GM18505 (cell line): ENCODE measurements at regions not wholly inside any gene's neighbourhood (a gene's known extent, or its start where the extent isn't known, plus 50 kb on each side); places are given as distances from the start of the nearest gene placed in this dataset.

Experiments used
- ATAC-seq: cut with Tn5 transposase; IDR thresholded peaks from one replicate; pipeline ENCODE4 v1.9.1; 2021; ENCODE audit not compliant: unreplicated experiment
- POLR2A ChIP-seq: IDR thresholded peaks from 4 replicates; pipeline ENCODE4 v1.6.1; 2011; ENCODE audit warnings: borderline replicate concordance; ENCODE audit not compliant: insufficient read depth, insufficient read length; ENCODE audit errors: extremely low read depth

DNA sequence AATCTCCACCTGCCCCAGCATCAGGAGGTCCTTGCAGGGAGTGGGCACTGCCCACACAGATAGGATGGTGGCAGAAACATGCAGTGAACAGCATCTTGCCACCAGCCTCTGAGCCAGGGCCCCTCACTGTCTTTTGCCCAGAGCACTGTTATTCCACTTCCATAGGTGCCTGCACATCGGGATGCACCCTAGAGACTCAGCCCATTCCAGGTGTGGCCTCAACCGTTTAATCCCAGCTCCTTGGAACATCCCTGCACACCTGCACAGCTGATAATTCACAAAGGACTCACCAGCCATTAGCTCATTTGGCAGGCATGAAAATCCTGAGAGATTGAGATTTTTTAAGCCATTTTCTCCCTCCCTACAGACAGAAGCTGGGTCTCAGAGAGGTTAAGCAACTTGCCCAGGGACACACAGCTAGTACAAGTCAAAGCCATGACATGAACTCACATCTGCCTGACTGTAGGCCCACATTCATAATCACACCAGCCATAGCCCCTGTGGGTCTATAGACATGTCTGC lies 116.3 kb downstream of the EFNB1 start:
- no peak for ATAC-seq
- no peak for TF ChIP-seq POLR2A

DNA sequence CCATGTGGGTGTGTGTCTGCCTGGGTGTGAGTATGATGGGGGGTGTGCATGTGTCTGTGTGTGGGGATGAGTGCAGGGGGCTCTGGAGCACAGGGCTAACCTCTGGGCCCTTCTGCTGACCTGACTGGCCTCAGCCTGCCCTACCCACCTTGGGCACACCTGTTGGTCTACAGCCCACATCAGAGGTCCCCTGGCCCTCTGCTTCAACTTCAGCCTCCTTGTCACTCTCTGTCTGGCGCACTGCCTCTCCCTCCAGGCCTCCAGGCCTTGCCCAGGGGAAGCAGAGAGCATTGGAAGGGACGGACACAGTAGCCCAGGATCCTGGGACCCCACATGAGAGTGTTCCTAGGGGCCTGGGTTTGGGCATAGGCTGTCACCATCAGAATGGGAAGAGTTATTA lies 115.4 kb downstream of the EFNB1 start:
- ATAC-seq: no peak
- no peak for TF ChIP-seq POLR2A

DNA sequence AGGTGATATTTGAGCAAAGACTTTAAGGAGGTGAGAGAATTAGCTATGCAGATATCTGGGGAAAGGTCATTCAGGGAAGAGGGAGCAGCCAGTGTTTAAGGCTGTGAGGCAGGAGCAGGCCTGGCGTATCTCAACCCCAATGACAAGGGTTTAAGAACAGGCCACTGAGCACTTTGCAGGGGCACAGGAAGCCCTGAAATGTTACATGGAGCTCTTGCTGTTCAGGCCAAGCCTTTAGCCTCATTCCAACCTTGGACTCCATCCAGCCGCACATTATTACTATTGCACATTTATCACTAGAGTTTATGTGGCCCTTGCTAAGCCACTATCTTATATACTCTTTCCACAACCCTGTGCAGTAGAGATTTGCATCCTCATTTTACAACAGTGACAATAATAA lies 114.0 kb downstream of the EFNB1 start:
- TF ChIP-seq POLR2A: no peak
- ATAC-seq: no peak

DNA sequence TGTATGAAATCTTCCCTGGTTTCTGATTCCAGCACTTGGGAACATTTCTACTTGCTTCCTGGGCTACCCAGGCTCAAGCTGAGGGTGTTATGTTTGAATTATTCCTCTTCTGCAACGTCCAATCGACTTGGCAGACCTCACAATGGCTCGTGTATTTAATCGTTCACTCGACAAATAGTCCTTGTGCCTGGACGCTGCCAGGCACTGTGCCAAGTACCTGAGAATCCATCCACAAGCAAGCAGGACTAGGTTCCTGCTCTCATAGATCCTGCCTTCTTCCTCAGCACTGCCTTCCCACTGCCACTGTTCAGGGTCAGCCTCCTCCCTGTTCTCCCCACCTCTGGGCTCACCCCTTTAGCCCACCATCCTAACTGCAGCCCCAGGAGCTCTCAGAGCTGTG lies 113.3 kb downstream of the EFNB1 start:
- ATAC-seq: no peak
- no peak for TF ChIP-seq POLR2A

DNA sequence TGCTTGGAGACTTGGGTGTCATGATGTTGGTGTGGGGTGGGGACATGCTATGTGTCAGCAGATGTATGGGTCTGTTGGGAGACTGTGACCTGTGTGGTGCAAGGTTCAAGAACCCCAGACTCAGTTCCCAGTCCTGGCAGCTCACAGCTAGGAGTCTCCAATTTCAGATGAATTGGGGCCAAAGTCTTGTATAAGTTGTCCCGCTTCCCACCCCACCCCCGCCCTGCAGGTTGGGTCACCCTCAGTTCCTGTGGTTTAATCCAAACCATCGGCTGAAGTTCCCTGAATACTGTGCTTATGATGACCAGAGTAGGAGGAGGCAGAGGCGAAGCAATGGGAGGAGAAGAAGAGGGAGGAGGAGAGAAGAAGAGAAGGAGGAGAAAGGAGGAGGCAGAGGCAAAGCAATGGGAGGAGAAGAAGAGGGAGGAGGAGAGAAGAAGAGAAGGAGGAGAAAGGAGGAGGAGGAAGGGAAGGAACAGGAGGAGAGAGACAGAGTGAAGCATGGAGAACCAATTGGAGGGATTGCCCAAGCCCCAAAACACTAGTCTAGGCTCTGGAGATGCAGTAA lies 112.6 kb downstream of the EFNB1 start:
- no peak for TF ChIP-seq POLR2A
- no peak for ATAC-seq

DNA sequence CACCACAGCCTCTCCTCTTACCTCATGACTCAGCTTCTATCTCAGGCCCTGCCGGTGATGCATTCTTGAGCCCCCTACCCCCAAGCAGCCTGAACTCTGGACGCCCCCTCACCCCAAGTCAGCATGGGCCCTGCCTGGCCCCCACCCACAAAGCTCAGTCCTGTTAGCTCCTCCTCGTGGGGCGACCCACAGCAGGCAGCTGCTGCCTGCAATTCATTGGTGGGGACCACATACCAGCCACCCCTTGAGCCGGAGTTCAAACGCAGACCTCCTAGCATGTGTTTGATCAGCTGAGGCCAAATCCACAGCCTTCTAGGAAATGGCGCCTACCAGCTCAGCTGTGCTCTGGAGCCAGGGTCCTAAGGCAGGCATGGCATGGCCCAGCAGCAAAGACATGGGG lies 111.8 kb downstream of the EFNB1 start:
- TF ChIP-seq POLR2A: no peak
- ATAC-seq: no peak

DNA sequence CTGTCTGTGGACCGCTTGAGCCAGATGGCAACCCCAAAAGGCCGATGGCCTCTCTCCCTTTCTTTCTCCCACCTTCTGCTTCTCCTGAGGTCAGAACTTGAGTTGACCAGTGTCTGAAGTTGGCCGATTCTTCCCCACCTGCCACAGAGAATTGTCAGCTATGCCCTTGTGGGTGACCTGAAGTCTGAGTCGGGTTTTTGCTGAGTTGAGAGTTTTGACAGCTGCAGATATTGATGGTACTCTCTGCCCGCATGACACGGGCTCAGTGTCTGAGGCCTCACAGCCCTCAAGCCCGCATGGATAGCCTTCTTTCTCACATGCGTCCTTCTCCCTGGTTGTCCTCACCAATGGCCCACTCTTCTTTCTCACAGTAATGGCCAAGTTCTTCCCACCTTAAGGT lies 111.0 kb downstream of the EFNB1 start:
- TF ChIP-seq POLR2A: no peak
- ATAC-seq: no peak

DNA sequence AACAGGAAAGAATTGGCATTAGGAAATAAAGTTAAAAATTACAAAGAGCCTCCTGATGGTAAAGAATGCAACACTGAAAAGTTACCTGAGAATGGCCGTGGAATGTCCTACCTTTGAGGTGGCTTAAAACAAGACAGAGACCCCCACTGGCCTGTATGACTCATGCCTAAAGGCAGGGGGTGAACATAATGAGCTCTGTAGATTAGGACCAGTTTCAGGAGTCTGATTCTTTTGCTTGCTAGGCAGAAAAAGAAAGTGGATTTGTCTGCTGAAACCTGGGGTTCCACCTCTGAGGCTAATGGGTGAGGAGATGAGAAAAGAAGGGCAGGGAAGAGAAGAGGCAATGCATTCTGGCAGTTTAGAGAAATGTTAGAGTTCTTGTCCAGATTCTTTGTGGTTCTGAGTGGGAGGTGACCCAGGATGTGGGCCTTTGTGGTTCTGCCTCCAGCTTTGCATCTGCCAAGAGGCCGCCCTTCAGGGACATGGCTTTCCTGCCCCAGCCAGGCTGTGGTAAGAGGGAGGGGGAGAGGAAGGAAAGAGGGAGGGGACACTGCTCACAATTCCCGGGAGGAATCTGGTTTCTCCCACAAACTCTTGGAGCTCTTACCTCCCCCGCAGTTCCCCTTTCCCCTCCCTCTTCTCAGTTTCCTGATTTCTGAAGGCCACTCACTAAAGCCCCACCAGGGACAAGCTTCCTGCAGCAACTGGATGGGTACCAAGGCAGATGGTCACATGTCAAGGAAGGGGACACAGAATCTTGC lies 109.6 kb downstream of the EFNB1 start:
- ATAC-seq: no peak
- TF ChIP-seq POLR2A: no peak

DNA sequence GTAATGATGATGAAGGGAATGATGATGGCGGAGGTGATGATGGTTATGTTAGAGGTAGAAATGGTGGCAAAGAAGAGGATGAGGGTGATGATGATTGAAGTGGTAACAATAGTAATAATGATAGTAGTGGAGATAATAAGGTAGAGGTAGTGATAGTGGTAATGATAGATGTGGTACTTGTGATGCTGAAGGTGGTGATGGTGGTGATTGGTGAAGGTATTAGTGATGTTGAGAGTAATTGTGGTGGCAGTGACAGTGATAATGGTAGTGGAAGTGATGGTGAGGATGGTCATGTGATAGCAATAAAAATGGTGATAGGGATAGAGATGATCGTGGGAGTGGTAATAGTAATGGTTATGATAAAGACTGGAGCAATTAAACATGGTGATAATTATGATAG lies 108.8 kb downstream of the EFNB1 start:
- no peak for TF ChIP-seq POLR2A
- ATAC-seq: no peak

DNA sequence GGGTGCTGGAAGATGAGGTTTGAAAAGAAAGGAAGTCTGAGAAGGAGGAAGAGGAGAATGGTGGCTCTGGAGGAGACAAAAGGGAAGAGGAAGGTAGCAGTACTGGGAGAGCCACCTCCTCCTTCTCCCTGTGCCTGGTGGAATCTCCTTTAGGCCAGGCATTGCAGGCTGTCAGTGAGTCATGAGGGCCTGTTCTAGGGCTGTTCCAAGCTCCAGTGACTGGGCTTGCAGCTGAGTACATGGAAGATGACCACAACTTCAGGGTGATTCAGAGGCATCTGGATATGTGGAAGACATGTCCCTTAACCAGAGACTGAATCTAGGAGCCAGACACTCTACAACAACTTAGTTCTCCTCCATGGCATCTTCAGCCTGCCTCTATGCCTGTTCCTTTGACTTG lies 107.8 kb downstream of the EFNB1 start:
- no peak for ATAC-seq
- no peak for TF ChIP-seq POLR2A

DNA sequence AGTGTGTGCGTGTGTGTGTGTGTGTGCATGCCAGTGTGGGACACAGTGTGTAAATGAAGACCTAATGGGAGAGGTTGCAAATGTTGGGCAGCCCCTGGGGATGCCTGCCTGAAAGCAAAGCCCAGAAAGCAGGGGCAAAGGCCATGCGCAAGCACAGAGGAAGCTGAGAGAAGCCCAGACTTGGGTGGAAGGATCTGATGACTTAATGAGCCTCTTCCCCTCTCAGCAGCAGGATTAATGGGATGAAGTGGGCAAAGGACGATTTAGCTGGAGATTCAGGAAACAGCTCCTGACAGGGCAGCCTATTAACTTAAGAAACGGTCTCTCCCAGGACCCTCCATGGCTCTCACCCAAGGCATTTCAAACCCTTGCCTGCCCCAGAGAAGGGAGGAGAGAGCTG lies 107.3 kb downstream of the EFNB1 start:
- ATAC-seq: no peak
- no peak for TF ChIP-seq POLR2A

DNA sequence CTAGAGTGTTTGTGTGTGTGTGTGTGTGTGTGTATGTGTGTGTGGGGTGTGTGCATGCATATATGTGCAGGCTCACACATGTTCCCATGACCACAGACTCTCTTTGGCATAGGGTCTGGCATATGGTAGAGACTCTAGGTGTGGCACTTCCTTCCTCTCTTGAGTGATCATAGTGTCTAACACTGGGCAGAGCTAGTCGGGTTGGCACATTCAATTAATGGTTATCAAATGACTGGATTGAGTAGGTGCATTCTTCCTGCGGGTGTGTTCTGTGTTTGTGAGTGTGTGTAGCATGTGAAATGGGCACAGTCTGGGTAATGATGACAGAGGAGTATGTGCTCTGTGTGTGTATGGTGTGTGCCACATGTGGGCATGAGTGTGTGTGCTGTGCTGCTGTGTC lies 106.5 kb downstream of the EFNB1 start:
- no peak for ATAC-seq
- TF ChIP-seq POLR2A: no peak

DNA sequence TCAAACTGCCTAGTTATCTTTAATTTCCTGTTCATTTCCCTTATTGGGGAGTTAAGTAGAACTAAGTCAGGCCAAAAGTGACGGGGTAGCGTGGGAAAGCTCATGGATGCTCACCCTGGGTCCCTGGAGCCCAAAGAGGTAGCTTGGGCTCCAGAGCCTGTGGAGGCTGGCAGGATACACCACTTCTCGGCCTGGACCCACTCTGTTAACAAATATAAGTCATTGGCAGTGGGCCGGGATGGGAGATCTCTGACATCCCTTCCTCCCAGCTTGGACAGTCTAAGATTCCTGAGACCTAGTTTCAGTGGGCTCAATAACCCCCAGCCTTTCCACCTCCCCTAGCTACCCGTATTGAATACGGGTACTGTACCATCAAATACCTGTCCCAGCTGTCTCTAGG lies 106.1 kb downstream of the EFNB1 start:
- ATAC-seq: no peak
- TF ChIP-seq POLR2A: no peak

DNA sequence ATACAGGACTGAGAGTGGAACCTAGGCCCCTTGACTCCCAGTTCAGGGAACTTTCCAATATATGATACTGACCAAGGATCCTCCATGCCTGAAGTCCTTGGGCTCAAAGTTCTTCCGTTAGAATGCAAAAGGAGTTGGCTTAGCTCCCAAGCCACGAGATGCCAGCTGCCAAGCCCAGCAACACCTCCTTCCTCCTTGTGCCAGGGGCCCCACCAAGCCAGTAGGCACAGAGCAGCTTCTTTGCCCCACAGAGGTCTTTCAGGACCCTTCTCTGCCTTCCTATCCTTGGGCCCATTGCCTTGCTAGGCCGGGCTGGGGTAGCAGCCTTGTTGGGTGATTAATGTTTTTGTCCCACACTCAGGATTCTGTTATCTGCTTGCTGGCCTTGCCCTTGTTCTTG lies 105.6 kb downstream of the EFNB1 start:
- no peak for ATAC-seq
- TF ChIP-seq POLR2A: no peak
